Upper lobe of left lung (tissue), 4 donors: ENCODE measurements at regions not wholly inside any gene's neighbourhood (a gene's known extent, or its start where the extent isn't known, plus 50 kb on each side); places are given as distances from the start of the nearest gene placed in this dataset.

ENCODE experiments used
- CTCF ChIP-seq, 6 experiments: fragments of 450-650 bp in 4 of 6; fragments of 200-600 bp in 2 of 6; sonication (generic) in 2 of 6; IDR thresholded peaks; one replicate each; pipeline ENCODE4 v1.5.1; 2016 to 2019; ENCODE audit warnings: antibody characterized with exemption in 6 of 6
- EP300 ChIP-seq, 4 donors: sonication (generic); formaldehyde crosslinking; IDR thresholded peaks; one replicate each; pipeline ENCODE4 v1.5.1; 2017; ENCODE audit warnings: antibody characterized with exemption in 4 of 4, control low read depth in 2 of 4
- POLR2A ChIP-seq, 4 donors: fragments of 450-650 bp; IDR thresholded peaks; one replicate each; pipeline ENCODE4 v1.5.1; 2016 to 2017; ENCODE audit warnings: antibody characterized with exemption in 4 of 4, mild to moderate bottlenecking in 2 of 4
- POLR2AphosphoS5 ChIP-seq, 2 donors: sonication (generic); formaldehyde crosslinking; IDR thresholded peaks; one replicate each; pipeline ENCODE4 v1.5.1; 2017; ENCODE audit warnings: antibody characterized with exemption in 2 of 2

- TF ChIP-seq CTCF (IDR thresholded peaks at IDR 0.05) (no peak), EP300 (IDR thresholded peaks at IDR 0.05) (no peak), POLR2A (IDR thresholded peaks at IDR 0.05) (no peak), POLR2AphosphoS5 (IDR thresholded peaks at IDR 0.05) (no peak)
Measured at GRCh38 chr12:58657190-58657589, 263.1 kb downstream of the LRIG3 start.
